Vagina (tissue), 2 donors: ENCODE measurements at regions not wholly inside any gene's neighbourhood (a gene's known extent, or its start where the extent isn't known, plus 50 kb on each side); places are given as distances from the start of the nearest gene placed in this dataset.

Experiments
- DNase-seq, 2 donors: peaks; one replicate each; pipeline ENCODE4 v3.0.0-alpha.2; 2017; ENCODE audit errors: extremely low spot score in 2 of 2
- H3K27ac ChIP-seq: fragments of 200-600 bp; sonication (generic); one replicate; pipeline ENCODE4 v1.5.1; 2019
- H3K27me3 ChIP-seq: fragments of 200-600 bp; sonication (generic); one replicate; pipeline ENCODE4 v1.5.1; 2019
- H3K36me3 ChIP-seq, 2 donors: fragments of 200-600 bp; sonication (generic); one replicate each; pipeline ENCODE4 v1.5.1; 2017 to 2019
- H3K4me1 ChIP-seq: fragments of 200-600 bp; sonication (generic); one replicate; pipeline ENCODE4 v1.5.1; 2019
- H3K4me3 ChIP-seq, 2 donors: fragments of 200-600 bp; sonication (generic); 1 replicate in 1 of 2; 2 replicates in 1 of 2; pipeline ENCODE4 v1.5.1; 2016 to 2019
- H3K9me3 ChIP-seq: fragments of 200-600 bp; sonication (generic); one replicate; pipeline ENCODE4 v1.5.1; 2019
- CTCF ChIP-seq, 3 experiments: fragments of 450-650 bp in 2 of 3; fragments of 200-600 bp in 1 of 3; sonication (generic) in 1 of 3; IDR thresholded peaks; one replicate each; pipeline ENCODE4 v1.5.1; 2017 to 2019; ENCODE audit warnings: antibody characterized with exemption in 3 of 3, mild to moderate bottlenecking in 2 of 3, moderate library complexity in 2 of 3
- POLR2A ChIP-seq, 2 donors: fragments of 450-650 bp; IDR thresholded peaks; one replicate each; pipeline ENCODE4 v1.6.1; 2017; ENCODE audit warnings: antibody characterized with exemption in 2 of 2, mild to moderate bottlenecking in 2 of 2, moderate library complexity in 2 of 2
- POLR2AphosphoS5 ChIP-seq, 2 donors: sonication (generic); formaldehyde crosslinking; IDR thresholded peaks; one replicate each; pipeline ENCODE4 v1.9.0; 2017; ENCODE audit warnings: antibody characterized with exemption in 2 of 2, mild to moderate bottlenecking in 2 of 2, low read depth in 1 of 2; ENCODE audit not compliant: insufficient read depth in 1 of 2
- intact Hi-C: fragments of 100-400 bp; cut with DNase I; formaldehyde crosslinking; loops from one replicate; pipeline ENCODE4 v1.15.1; 2023

- intact Hi-C loops, result no loop called here
- DNase-seq, result no peak
- Histone ChIP-seq H3K36me3 (no peaks in the 10 kb centered on the region), H3K9me3 (no peaks in the 10 kb centered on the region), H3K27ac (no peak overlapping the region), H3K4me3 (no peak overlapping the region), H3K4me1 (no peaks in the 10 kb centered on the region), H3K27me3 (no peaks in the 10 kb centered on the region)
- TF ChIP-seq POLR2AphosphoS5 (IDR thresholded peaks at IDR 0.05; ENCODE audit: insufficient read depth in 1 of 2, low read depth in 1 of 2) (no peak), POLR2A (IDR thresholded peaks at IDR 0.05) (no peak), CTCF (IDR thresholded peaks at IDR 0.05) (no peak)
Observed at GRCh38 chr4:185919107-185919506, 107.1 kb upstream of the SORBS2 start.

- no peak overlapping the region for H3K4me3 ChIP-seq
- intact Hi-C loops, result loop anchor here (5.0 kb wide), 1 partner anchor 418 kb away; no protein-coding TSS in a partner anchor
- no peaks in the 10 kb centered on the region for H3K4me1 ChIP-seq
- H3K27me3 ChIP-seq, result no peaks in the 10 kb centered on the region
- H3K27ac ChIP-seq, result no peak overlapping the region
- DNase-seq, result no peak
- TF ChIP-seq POLR2A (IDR thresholded peaks at IDR 0.05) (no peak), CTCF (IDR thresholded peaks at IDR 0.05) (no peak), POLR2AphosphoS5 (IDR thresholded peaks at IDR 0.05; ENCODE audit: insufficient read depth in 1 of 2, low read depth in 1 of 2) (no peak)
- H3K36me3 ChIP-seq, result no peaks in the 10 kb centered on the region
- no peaks in the 10 kb centered on the region for H3K9me3 ChIP-seq
Observed at GRCh38 chr4:185920171-185920570, 108.2 kb upstream of the SORBS2 start.

GRCh38 chr4:185920691-185921260, 108.8 kb upstream of the SORBS2 start:
- H3K4me3 ChIP-seq, result no peak overlapping the region

GRCh38 chr4:185921583-185922555, 109.9 kb upstream of the SORBS2 start:
- TF ChIP-seq POLR2A (IDR thresholded peaks at IDR 0.05) (no peak), CTCF (IDR thresholded peaks at IDR 0.05) (no peak), POLR2AphosphoS5 (IDR thresholded peaks at IDR 0.05; ENCODE audit: insufficient read depth in 1 of 2, low read depth in 1 of 2) (no peak)
- intact Hi-C loops, result loop anchor here (5.0 kb wide), 1 partner anchor 420 kb away; no protein-coding TSS in a partner anchor

More at GRCh38 chr4:185920691-185921260, 108.8 kb upstream of the SORBS2 start:
- no peak for DNase-seq
- H3K9me3 ChIP-seq, result no peaks in the 10 kb centered on the region
- no peaks in the 10 kb centered on the region for H3K36me3 ChIP-seq
- H3K4me1 ChIP-seq, result no peaks in the 10 kb centered on the region
- no peak overlapping the region for H3K27ac ChIP-seq
- TF ChIP-seq POLR2A (IDR thresholded peaks at IDR 0.05), result no peak
- no peak for TF ChIP-seq CTCF (IDR thresholded peaks at IDR 0.05)
- no peak for TF ChIP-seq POLR2AphosphoS5 (IDR thresholded peaks at IDR 0.05; ENCODE audit: insufficient read depth in 1 of 2, low read depth in 1 of 2)
- intact Hi-C loops, result loop anchor here (5.0 kb wide), 1 partner anchor 418 kb away; no protein-coding TSS in a partner anchor
- no peaks in the 10 kb centered on the region for H3K27me3 ChIP-seq

More at GRCh38 chr4:185921583-185922555, 109.9 kb upstream of the SORBS2 start:
- Histone ChIP-seq H3K36me3 (no peaks in the 10 kb centered on the region), H3K9me3 (no peaks in the 10 kb centered on the region), H3K27me3 (no peaks in the 10 kb centered on the region), H3K27ac (no peak overlapping the region), H3K4me3 (no peak overlapping the region), H3K4me1 (no peaks in the 10 kb centered on the region)
- no peak for DNase-seq
